SK-N-MC (cell line): ENCODE measurements at regions not wholly inside any gene's neighbourhood (a gene's known extent, or its start where the extent isn't known, plus 50 kb on each side); places are given as distances from the start of the nearest gene placed in this dataset.
A peak's percentile ranks its signal among the peaks of the same experiment; 100 is the strongest.

Experiments
- DNase-seq: peaks from one replicate; pipeline ENCODE4 v3.0.0-alpha.2; 2011; ENCODE audit warnings: low read depth, low spot score
- H3K27ac ChIP-seq: fragments of 200-600 bp; sonication (generic); 2 replicates; pipeline ENCODE4 v1.5.1; 2016; ENCODE audit warnings: mixed run types
- H3K36me3 ChIP-seq: fragments of 200-600 bp; sonication (generic); 2 replicates; pipeline ENCODE4 v1.6.1; 2017; ENCODE audit warnings: antibody characterized with exemption, low read length, mixed read lengths; ENCODE audit not compliant: insufficient read depth
- H3K4me3 ChIP-seq: fragments of 200-600 bp; sonication (generic); 2 replicates; pipeline ENCODE4 v1.5.1; 2016
- H3K9ac ChIP-seq: fragments of 200-600 bp; sonication (generic); 2 replicates; pipeline ENCODE4 v1.8.0; 2017; ENCODE audit warnings: mixed run types, mixed read lengths; ENCODE audit not compliant: insufficient read length
- H3K9me3 ChIP-seq: fragments of 200-600 bp; sonication (generic); 2 replicates; pipeline ENCODE4 v1.6.1; 2017; ENCODE audit warnings: low read depth, mild to moderate bottlenecking, antibody characterized with exemption, low read length, moderate library complexity, mixed read lengths
- EZH2 ChIP-seq: fragments of 200-600 bp; sonication (generic); IDR thresholded peaks from one replicate; pipeline ENCODE4 v1.6.1; 2017; ENCODE audit warnings: antibody characterized with exemption
- FOXP2 ChIP-seq: optimal IDR thresholded peaks from 2 replicates; pipeline ENCODE3; 2011; ENCODE audit warnings: mild to moderate bottlenecking, moderate library complexity; ENCODE audit not compliant: insufficient read depth; ENCODE audit errors: extremely low read length, control extremely low read depth
- POLR2AphosphoS5 ChIP-seq: IDR thresholded peaks from 2 replicates; pipeline ENCODE4 v1.6.1; 2012; ENCODE audit warnings: mild to moderate bottlenecking, low read depth, low read length, borderline replicate concordance

DNA sequence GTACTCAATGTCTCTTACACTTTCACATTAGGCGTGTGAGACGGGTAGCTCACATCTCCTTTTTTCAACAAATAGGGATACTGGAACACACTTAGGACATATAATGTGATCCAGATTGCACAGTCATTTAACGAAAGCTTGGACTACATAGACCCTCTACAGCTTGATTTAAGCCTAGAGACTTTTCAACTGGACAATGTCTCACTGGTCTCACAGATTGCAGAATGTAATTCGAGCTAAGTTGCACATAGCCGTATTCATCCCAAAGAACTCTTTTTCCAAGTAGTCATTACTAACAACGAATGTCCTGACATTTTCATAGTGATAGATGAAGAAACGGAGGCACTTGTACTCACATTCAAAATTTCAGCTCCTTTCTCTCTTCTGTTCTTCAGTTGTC lies 612.1 kb downstream of the ZEB2 start:
- no peak for DNase-seq
- H3K4me3 ChIP-seq: no peak overlapping the region
- H3K9ac ChIP-seq: no peak overlapping the region
- H3K36me3 ChIP-seq: no peaks in the 10 kb centered on the region
- H3K9me3 ChIP-seq: no peaks in the 10 kb centered on the region
- no peak overlapping the region for H3K27ac ChIP-seq
- TF ChIP-seq FOXP2 (no peak), POLR2AphosphoS5 (no peak)

- Histone ChIP-seq H3K27ac (no peak overlapping the region), H3K9me3 (no peaks in the 10 kb centered on the region), H3K9ac (no peak overlapping the region), H3K4me3 (no peak overlapping the region), H3K36me3 (no peaks in the 10 kb centered on the region)
- DNase-seq: no peak
- no peak for TF ChIP-seq FOXP2
- TF ChIP-seq EZH2: no peak
- no peak for TF ChIP-seq POLR2AphosphoS5
Measured at GRCh38 chr2:143906850-143907249, 613.1 kb downstream of the ZEB2 start.

- no peaks in the 10 kb centered on the region for H3K36me3 ChIP-seq
- TF ChIP-seq EZH2 (no peak), FOXP2 (no peak), POLR2AphosphoS5 (no peak)
- H3K4me3 ChIP-seq: no peak overlapping the region
- no peaks in the 10 kb centered on the region for H3K9me3 ChIP-seq
- DNase-seq: no peak
- no peak overlapping the region for H3K27ac ChIP-seq
- no peak overlapping the region for H3K9ac ChIP-seq
Measured at GRCh38 chr2:143905587-143905986, 614.3 kb downstream of the ZEB2 start.

GRCh38 chr2:143903172-143903856 lies 616.6 kb downstream of the ZEB2 start:
- no peak overlapping the region; the same call in 1 of the 2 replicates for H3K27ac ChIP-seq

GRCh38 chr2:143901185-143901842 lies 618.6 kb downstream of the ZEB2 start:
- Histone ChIP-seq H3K4me3 (no peak overlapping the region), H3K36me3 (no peaks in the 10 kb centered on the region), H3K9ac (no peak overlapping the region), H3K9me3 (no peaks in the 10 kb centered on the region), H3K27ac (no peak overlapping the region)
- peak; percentile 22 for DNase-seq
- TF ChIP-seq EZH2 (no peak), FOXP2 (no peak), POLR2AphosphoS5 (no peak)

More at GRCh38 chr2:143903172-143903856, 616.6 kb downstream of the ZEB2 start:
- Histone ChIP-seq H3K36me3 (no peaks in the 10 kb centered on the region), H3K4me3 (no peak overlapping the region), H3K9me3 (no peaks in the 10 kb centered on the region), H3K9ac (no peak overlapping the region)
- DNase-seq: no peak
- TF ChIP-seq FOXP2 (no peak), EZH2 (no peak), POLR2AphosphoS5 (no peak)

GRCh38 chr2:143899987-143900386 lies 619.9 kb downstream of the ZEB2 start:
- no peak for TF ChIP-seq EZH2
- no peak for TF ChIP-seq POLR2AphosphoS5
- Histone ChIP-seq H3K9me3 (0 out of 2 replicates have a peak, but pooled peaks cover 2% of the 10 kb centered on the region), H3K27ac (no peak overlapping the region), H3K36me3 (no peaks in the 10 kb centered on the region), H3K9ac (no peak overlapping the region), H3K4me3 (no peak overlapping the region)
- no peak for DNase-seq

DNA sequence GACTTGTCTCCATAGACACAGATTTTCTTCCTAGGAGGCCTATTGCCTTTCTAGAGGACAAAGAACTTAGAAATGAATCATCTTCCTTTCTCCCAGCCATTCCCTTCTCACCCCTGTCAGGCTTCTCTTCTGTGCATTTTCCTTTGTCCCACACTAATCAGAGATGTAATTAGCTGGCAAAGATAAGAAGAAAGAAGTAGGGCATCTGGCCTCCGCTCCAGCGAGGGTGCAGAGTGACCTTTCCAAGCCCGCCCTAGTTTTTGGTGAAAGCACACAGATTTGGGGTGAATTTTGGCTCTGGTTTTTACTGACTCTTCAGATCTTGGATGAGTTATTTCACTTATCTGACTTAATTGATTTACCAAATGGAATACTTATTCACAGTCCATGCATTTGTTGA lies 626.5 kb downstream of the ZEB2 start:
- H3K27ac ChIP-seq: no peak overlapping the region
- DNase-seq: no peak
- H3K36me3 ChIP-seq: no peaks in the 10 kb centered on the region
- no peak overlapping the region for H3K9ac ChIP-seq
- 0 out of 2 replicates have a peak, but pooled peaks cover 2% of the 10 kb centered on the region for H3K9me3 ChIP-seq
- TF ChIP-seq FOXP2 (no peak), EZH2 (no peak), POLR2AphosphoS5 (no peak)
- H3K4me3 ChIP-seq: no peak overlapping the region

- Histone ChIP-seq H3K27ac (no peak overlapping the region), H3K4me3 (no peak overlapping the region), H3K9ac (no peak overlapping the region), H3K36me3 (no peaks in the 10 kb centered on the region), H3K9me3 (0 out of 2 replicates have a peak, but pooled peaks cover 2% of the 10 kb centered on the region)
- TF ChIP-seq POLR2AphosphoS5: no peak
- no peak for TF ChIP-seq FOXP2
- TF ChIP-seq EZH2: no peak
- no peak for DNase-seq
Measured at GRCh38 chr2:143891879-143892308, 628.0 kb downstream of the ZEB2 start.
